GM19452 (cell line): ENCODE measurements at regions not wholly inside any gene's neighbourhood (a gene's known extent, or its start where the extent isn't known, plus 50 kb on each side); places are given as distances from the start of the nearest gene placed in this dataset.
"Not testable (repeated sequence)": the region's sequence is repeated elsewhere in the genome, so short reads cannot be mapped to it uniquely, and the experiment has no call there.

Experiments used
- ATAC-seq: cut with Tn5 transposase; IDR thresholded peaks from one replicate; pipeline ENCODE4 v1.9.1; 2021; ENCODE audit not compliant: unreplicated experiment

DNA sequence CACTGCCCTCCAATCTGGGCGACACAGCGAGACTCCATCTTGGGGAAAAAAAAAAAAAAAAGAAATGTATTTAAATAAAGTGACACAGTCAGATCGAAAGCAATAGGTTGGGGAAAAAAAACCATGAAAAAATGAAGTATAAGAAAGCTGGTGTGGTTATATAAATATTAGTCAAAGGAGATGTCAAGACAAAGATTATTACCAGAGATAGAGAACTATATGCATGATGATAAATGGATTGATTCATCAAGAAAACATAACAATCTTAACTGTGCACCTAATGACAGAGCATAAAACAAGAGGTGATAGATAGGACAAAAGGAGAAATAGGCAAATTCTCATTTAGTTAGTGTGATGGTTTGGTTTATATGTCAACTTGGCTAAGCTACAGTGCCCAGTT lies 146.9 kb upstream of the AHI1 start:
- ATAC-seq, result no peak

DNA sequence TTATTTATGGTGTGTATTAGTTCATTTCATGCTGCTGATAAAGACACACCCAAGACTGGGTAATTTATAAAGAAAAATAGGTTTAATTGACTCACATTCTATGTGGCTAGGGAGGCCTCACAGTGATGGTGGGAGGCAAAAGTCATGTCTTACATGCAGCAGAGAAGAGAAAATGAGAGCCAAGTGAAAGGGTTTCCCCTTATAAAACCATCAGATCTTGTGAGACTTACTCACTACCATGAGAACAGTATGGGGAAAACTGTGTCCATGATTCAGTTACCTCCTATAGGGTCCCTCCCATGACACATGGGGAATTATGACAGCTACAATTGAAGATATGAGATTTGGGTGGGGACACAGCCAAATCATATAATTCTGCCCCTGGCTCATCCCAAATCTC lies 150.0 kb upstream of the AHI1 start:
- ATAC-seq, result no peak

DNA sequence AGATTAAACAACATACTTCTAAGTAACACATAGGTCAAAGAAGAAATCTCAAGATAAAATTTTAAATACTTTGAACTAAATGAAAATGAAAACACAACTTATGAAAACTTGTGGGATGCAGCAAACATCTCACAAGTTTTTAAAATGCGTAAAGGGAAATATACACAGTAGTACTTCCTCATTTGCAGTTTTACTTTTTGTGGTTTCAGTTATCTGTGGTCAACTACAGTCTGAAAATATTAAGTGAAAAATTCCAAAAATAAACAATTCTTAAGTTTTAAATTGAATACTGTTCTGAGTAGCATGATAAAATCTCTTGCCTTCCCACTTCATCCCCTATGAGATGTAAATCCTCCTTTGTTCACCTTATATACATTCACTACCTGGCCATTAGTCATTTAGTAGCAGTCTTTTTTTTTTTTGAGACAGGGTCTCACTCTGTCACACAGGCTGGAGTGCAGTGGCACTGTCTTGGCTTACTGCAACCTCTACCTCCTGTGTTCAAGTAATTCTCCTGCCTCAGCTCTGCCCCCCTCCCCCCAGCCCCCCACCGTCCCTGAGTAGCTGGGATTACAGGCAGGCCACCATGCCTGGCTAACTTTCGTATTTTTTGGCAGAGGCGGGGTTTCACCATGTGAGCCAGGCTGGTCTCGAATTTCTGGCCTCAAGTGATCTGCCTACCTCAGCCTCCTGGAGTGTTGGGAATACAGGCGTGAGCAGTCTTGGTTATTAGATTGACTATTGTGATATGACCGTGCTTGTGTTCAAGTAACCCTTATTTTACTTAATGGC lies 154.6 kb upstream of the AHI1 start:
- ATAC-seq, result peak; percentile 95

DNA sequence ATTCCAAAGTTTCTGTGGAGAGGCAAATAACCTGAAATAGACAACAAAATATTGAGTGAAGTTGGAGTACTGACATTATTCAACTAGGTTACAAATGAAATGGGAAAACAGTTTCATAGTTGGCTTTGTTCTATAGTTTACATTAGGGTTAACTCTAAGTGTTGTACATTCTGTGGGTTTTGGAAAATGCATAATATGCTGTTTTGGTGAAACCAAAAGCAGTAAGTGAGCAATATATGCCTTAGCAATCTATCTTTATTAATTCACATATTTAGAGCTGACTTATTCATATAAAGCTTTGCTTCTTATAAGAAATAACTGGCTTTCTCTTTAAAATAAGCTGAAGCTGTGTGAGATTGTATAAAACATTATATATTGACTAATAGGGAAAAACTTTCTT lies 157.5 kb upstream of the AHI1 start:
- ATAC-seq, result no peak

DNA sequence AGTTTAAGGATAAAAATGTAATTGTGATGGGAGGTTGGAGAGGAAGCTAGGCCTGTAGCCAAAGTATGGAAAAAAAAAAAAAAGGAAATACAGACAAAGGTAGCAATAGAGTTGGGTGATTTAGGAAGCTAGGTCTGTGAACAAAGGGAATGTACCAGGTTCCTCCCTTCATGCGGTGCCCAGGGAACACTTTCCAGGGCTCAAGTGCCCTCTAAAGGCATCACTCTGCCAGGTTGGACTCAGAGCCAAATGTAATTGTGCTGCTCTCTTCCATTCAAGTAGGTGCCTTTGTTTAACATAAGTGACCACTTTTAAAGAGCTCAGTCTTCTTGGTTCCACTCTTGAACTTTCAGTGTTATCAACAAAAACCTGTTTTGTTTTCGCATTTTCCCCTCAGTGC lies 159.7 kb upstream of the AHI1 start:
- ATAC-seq, result no peak

DNA sequence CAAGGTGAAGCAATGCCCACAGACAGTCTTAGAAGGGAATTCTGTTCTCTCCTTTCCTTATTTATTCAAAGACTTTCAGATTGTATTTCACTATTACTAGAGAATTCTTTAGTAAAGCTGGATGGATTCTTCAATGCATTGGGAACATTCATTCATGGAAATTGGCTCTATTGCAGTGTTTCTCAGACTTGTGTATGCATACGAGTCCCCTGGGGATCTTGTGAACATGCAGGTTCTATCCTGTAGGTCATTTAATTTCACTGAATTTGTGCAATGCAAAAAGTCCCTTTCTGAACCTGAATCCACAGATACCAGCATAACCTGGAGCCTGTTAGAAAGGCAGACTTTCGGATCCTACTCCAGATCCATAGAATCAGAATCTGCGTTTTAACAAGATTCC lies 160.9 kb upstream of the AHI1 start:
- ATAC-seq, result no peak

DNA sequence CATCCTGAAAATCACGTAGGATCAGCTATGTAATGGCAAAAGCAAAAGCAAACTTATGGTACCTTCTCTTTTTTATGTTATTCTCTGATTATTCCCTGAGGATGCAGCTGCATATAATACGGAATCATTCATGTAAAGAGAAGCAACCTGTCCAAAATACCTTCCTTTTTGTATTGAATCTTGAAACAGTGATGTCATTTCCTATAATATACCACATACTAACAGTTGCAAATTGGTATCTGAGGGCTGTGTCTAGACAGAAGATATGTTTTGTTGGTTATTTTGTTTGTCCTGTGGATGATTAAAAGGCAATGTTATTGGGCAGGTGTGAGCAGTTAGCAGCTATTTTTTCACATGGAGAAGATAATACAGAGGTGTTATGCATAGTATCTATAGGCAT lies 161.4 kb upstream of the AHI1 start:
- no peak for ATAC-seq

DNA sequence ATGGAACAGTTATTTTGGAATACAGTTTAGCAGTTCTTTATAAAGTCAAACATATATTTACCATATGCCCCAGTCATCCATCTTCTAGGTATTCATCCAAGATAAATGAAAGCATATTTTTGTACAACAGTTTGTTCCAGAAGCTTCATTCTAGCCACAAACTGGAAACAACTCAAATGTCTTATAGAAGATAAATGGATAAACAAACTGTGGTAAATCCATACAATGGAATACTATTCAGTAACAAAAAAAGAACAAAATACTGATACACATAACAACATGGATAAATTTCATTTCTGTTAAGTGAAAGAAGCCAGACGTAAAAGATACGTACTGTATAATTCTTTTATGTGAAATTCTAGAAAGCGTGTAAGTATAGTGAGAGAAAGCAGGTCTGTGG lies 167.0 kb upstream of the AHI1 start:
- ATAC-seq, result no peak

DNA sequence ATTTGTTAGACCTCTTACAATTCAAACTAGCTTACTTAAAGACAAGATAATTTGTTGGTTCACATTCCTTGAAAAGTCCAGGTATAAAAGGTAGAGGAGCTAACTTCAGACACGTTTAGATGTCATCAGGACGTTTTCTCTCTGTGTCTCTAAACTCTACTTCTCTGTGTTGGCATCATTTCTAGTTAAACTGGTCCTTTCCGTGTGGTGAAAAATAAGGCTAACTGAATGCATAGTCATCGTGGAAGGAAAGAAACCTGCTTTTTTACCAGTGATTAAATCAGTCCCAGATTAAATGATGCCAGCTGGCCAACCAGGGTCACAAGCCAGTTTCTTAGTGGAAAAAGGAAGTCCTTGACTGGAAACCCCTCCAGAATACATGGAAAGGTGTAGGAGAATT lies 168.4 kb upstream of the AHI1 start:
- no peak for ATAC-seq

DNA sequence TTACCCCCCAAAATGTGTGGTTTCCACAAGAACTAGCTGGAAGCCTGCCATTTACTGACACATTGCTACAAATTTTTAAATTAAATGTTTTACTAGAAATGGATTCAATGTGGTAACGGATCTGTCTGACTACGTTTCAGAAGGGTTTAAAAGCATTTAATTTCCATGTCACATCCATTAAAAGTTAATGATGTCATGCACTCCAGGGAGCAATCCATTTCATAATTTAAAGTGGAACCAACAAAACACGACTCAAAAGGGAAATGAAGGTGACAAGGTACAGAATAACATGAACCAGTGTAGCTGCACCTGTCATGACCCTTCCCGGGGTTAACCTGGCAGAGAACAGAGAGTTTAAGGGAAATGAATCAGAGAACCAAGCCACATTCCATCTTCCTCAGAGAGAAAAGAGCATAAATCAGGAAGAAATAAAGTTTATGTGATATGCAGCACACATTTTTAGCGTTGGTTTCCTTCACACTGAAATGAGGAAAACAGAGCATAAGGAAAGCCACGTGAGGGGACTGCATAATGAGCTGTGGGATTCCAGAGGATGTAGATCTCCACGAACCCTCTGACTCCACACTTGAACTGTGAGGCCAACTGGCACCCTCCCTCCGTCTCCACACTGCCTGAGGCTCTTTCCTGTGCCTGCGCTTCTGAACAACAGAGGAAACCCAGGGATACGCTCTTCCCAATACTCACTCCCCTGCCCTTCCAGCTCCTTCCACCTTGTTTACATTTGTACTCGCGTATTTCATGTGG lies 170.3 kb upstream of the AHI1 start:
- ATAC-seq, result no peak

DNA sequence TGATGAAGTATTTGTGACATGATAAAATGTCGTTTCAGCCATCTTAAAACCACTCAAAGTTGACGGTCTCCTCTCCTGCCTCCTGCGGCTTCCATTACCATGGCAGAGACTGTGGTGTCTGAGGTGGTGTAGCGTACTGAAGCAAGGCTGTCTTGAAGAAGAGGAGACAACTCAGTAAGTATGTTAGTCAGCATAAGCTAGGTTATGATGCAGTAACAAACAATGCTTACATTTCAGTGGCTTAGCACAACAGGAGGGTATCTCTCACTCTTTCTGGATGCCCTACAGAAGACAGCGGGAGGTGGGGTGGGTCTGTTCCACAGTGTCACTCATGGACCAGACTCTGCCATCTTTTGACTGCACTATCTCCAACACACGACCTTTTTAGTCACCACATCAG lies 174.7 kb upstream of the AHI1 start:
- no peak for ATAC-seq

DNA sequence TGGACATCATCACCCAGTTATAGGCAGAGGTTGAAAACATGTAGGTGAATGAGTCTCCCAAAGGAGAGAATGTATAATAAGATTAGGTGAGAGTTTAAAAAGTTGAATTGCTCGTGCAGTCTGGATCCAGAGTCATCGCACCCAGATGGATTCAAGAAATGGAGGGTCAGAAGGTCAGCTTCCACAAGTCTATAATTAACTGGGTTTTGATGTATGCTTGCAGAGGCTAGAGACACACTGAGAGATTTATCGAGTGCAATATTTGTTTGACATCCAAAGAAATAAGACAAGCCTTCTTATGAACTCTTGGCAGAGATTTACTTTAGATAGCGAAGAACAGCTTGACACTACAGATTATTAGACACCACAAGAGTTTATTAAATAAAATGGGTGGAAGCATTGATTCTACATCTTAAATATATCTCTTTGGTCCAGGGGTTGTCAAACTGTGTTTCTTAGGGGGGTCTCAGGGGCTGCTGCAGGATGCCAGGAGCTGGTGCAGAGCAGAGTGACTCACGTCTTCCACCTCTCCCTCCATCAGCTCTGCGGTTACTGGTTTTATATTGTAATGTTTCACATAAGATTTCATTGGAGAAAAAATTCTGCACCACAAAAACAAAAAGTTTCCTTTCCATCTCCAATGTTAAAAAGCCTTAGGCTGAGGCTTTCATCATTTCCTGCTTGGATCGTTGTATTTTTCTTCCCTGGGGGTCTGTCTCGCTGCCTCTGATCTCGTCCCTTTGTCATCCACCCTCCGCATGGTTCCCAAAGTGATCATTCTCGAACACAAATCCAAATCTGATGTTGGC lies 176.2 kb upstream of the AHI1 start:
- ATAC-seq, result no peak

DNA sequence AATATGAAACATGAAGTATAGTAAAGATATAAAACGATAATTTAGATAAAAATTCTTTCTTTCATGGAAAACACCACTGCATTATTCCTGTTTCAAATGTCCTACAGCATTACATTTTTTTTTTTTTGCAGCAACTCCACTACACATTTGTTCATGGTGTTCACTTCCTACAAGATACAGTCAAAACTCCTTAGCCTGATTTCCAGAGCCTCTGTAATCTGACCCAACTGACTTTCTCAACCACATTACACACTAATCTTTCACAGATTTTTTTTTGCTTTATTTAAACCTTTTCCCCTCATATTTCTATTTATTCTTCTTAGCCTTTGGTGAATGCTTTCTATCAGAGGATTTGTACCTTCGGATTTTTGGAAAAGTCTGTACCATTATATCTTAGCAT lies 176.5 kb upstream of the PDE7B start:
- no peak for ATAC-seq

DNA sequence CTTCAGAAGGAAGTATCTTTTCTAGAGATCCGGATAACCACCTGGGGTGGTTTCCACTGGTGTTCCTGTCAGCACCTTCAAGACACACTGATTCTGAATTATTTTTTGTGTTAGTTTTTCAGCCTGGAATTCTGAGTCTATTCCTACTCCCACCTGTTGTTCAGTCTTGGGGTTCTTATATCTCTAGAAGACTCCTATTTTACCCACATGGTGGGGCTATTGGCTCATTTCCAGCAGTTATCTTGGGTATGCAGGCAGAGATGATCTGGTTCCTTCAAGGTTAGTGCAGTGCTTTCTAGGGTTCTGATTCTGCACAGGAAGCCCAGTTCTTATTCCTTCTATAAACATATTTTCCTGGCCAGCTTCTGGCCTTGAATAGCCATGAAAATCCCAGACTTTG lies 175.6 kb upstream of the PDE7B start:
- ATAC-seq, result no peak

DNA sequence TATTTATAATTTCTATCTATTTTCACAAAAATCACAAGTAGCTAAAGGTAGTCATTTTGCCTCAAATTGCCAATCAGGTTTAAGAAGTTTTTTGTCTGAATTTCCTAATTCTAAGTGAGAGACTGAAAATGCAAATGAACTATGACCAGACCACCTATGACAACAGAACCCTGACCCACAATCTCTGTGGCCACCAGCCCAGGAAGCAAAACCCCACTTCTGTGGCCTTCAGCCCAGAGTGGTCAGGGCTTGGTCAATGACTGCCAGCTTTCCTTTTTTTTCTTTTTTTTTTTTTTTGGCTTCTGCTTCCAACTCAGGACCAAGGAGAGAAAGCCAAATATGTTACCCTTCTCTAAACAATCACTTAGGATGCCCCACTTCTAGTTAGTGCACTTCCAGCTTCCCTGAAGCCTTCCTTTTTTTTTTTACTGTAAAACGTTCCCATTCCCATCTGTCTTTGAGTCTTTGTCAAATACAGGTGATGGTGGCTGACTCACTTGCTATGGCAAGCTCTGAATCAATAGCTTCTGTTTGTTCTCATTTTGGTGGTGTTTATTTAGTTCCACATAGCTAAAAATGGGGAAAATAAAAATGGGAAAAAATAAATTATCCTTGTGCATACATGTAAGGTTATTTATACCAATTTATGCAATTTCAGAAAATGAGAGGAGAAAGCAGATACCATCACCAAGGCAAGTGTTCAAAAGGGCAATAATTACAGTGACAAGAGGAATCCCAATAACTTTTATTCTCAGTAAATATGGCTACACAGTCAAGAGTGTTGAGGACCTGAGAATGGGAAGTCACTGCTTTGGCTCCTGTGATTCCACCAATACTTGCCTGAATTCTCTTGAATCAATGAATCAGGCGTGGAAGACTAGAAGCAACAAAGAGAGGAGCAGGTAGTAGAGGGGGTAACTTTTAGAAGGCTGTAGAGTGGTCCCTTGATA lies 170.3 kb upstream of the PDE7B start:
- no peak for ATAC-seq

DNA sequence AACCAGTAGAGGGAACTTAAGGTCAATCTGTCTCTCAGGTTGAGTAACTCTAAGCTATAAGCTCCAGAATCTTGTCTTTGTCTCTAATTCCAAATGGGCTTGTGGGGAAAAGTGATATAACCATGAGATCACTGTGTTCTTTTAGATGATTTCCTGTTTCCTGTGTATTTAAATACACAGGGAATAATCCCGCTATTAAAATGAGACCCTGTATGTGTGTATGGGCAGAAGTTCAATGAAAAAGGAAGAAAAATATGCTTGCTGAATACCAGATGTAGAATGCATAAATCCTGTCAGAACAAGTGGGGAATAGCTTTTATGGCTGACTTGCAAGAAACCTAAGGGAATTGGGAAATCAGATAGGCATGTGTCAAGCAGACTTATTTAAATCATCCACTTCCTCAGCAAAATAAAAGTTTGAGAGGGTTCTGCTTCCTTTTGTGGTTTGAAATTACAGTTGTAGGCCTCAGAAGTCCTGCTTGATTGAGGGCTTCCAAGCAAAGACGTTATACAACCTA lies 164.7 kb upstream of the PDE7B start:
- ATAC-seq, result no peak

DNA sequence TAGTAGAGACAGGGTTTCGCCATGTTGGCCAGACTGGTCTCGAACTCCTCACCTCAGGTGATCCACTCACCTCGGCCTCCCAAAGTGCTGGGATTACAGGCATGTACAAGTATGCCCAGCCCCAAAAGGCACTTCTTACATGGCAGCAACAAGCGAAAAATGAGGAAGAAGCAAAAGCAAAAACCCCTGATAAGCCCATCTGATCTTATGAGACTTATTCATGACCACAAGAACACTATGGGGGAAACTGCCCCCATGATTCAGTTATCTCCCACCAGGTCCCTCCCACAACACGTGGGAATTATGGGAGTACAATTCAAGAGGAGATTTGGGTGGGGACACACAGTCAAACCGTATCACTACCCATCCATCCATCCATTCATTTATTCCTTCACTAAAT lies 163.0 kb upstream of the PDE7B start:
- not testable (repeated sequence) for ATAC-seq

DNA sequence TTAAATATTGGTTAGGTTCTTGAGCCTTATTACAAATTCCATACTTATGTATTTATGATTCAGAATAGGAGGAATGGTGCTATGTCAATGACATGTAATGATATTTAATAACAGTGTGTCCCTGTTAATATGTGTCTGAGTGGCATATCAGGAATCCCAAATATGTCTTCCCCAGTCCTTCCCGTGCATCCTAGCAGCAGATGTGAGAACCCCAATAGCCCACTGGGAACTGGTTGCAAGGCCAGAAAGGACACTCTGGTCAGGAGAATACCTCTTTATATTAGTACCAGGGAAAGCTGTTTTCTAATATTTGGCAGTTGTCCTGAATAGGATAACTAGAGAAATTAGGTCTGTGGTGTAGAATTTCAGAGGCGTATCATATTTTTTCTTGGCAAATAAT lies 159.1 kb upstream of the PDE7B start:
- ATAC-seq, result no peak

DNA sequence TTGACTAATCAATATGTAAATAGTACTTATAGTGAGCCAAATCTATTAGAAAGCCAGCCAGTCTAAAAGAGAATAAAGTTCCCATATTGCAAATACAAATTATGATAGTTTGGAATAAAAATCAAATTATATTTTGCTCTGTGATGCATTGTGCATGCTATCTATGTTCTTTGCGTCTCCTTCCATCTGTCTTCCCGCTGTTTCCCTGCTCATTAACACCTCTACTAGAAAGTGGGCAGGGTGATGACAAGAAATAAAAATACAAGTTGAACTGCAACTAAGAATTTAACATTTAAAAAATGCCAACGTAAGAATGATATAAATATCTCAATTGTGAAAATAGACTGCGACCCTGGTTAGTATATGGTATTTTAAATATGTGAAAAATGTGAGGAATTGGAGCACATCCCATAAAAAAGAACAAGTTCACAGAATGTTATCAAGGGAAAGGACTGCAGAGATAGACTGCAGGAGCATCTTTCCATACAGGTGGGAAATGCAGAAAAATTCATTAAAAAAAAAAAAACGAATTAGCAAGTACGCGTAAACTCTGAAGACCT lies 157.6 kb upstream of the PDE7B start:
- ATAC-seq, result no peak

DNA sequence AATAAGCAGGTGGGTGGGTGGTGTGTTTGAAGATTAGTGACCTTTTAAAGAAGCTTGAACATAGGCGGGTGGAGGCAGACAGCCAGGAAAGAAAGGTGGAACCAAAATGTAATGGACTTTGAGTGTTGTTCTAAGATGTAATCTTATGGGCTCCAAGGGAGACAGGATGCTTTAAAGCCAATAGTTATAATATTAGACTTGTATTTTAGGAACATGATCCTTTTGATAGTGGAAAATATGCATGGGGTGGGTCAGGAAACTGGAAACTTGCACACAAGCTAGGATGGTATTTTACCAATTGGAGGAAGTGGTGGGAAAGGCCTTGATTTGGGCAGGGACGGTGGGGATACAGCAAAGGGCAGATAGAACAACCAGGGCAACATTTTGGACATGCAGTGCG lies 151.8 kb upstream of the PDE7B start:
- ATAC-seq, result no peak
